ENCODE measurements at regions not wholly inside any gene's neighbourhood (a gene's known extent, or its start where the extent isn't known, plus 50 kb on each side); places are given as distances from the start of the nearest gene placed in this dataset.

GRCh38 chr16:80407265-80407987 lies 133.4 kb upstream of the DYNLRB2 start:
- TF ChIP-seq CTCF (IDR thresholded peaks at IDR 0.05; ENCODE audit: low read depth, low read length, missing control alignments): no peak
- H3K4me3 ChIP-seq (replicated peaks; ENCODE audit: low read depth, low read length): no peak overlapping the region
- DNase-seq (ENCODE audit: extremely low read depth, low read depth): no peak

GRCh38 chr16:80404847-80405246 lies 135.9 kb upstream of the DYNLRB2 start:
- TF ChIP-seq CTCF (IDR thresholded peaks at IDR 0.05; ENCODE audit: low read depth, low read length, missing control alignments): no peak
- DNase-seq (ENCODE audit: extremely low read depth, low read depth): no peak
- H3K4me3 ChIP-seq (replicated peaks; ENCODE audit: low read depth, low read length): no peak overlapping the region

- H3K4me3 ChIP-seq (replicated peaks; ENCODE audit: low read depth, low read length): no peak overlapping the region
- DNase-seq (ENCODE audit: extremely low read depth, low read depth): no peak
- TF ChIP-seq CTCF (IDR thresholded peaks at IDR 0.05; ENCODE audit: low read depth, low read length, missing control alignments): no peak
Measured at GRCh38 chr16:80403894-80404293, 136.9 kb upstream of the DYNLRB2 start.

- TF ChIP-seq CTCF (IDR thresholded peaks at IDR 0.05; ENCODE audit: low read depth, low read length, missing control alignments): no peak
- H3K4me3 ChIP-seq (replicated peaks; ENCODE audit: low read depth, low read length): no peak overlapping the region
- DNase-seq (ENCODE audit: extremely low read depth, low read depth): no peak
Measured at GRCh38 chr16:80390871-80391489, 149.8 kb upstream of the DYNLRB2 start.

- DNase-seq (ENCODE audit: extremely low read depth, low read depth): no peak
- H3K4me3 ChIP-seq (replicated peaks; ENCODE audit: low read depth, low read length): no peak overlapping the region
- TF ChIP-seq CTCF (IDR thresholded peaks at IDR 0.05; ENCODE audit: low read depth, low read length, missing control alignments): no peak
Measured at GRCh38 chr16:80390046-80390445, 150.7 kb upstream of the DYNLRB2 start.

GRCh38 chr16:80389338-80389737 lies 151.5 kb upstream of the DYNLRB2 start:
- TF ChIP-seq CTCF (IDR thresholded peaks at IDR 0.05; ENCODE audit: low read depth, low read length, missing control alignments): no peak
- no peak overlapping the region for H3K4me3 ChIP-seq (replicated peaks; ENCODE audit: low read depth, low read length)
- no peak for DNase-seq (ENCODE audit: extremely low read depth, low read depth)
